Activated CD4-positive, alpha-beta T cell treated with anti-CD3 and anti-CD28 coated beads, Interleukin-2, Interleukin-6, amounts not matched to agents 100 ng/mL and 50 ng/mL, durations not matched to agents 16 hours and 8 hours (primary cell): ENCODE measurements at regions not wholly inside any gene's neighbourhood (a gene's known extent, or its start where the extent isn't known, plus 50 kb on each side); places are given as distances from the start of the nearest gene placed in this dataset.

ENCODE experiments used
- DNase-seq: peaks from one replicate; pipeline ENCODE4 v3.0.0-alpha.2; 2020

- no peak for DNase-seq
These were observed 78.0 kb downstream of the RGS13 start for GRCh38 chr1:192713921-192714320.

GRCh38 chr1:192724670-192725069 lies 84.2 kb upstream of the RGS2 start:
- no peak for DNase-seq

DNA sequence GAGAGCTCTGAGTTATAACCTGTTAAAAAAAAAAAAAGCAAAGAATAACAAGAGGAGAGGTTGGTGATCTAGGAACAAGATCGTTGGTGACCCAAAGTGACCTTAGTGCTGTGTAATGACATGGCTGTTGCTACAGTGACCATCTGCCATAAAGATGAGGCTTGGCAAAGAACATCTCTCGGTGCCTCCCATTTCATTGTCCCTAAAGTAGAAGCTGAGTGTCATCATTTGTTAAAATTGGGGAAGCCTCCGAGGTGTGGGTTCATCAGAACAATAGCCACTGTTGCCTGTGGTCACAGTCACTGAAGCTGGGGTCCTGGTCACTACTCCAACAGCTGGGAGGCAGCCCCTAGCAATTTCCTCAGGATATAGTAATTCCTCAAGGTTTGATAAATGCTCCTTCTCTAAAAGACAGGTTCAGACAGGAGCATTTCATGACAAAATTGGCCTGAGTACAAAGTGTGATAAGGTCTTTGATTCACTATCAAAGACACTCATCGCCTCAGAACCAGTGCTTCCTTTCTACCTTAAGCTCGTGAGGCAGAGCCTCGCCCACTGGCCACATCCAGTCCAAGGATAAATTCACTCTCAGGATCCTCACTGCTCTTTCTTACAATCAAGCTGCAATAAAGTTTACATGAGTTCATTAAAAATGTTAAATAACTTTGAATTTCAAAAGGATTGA lies 81.9 kb upstream of the RGS2 start:
- no peak for DNase-seq

DNA sequence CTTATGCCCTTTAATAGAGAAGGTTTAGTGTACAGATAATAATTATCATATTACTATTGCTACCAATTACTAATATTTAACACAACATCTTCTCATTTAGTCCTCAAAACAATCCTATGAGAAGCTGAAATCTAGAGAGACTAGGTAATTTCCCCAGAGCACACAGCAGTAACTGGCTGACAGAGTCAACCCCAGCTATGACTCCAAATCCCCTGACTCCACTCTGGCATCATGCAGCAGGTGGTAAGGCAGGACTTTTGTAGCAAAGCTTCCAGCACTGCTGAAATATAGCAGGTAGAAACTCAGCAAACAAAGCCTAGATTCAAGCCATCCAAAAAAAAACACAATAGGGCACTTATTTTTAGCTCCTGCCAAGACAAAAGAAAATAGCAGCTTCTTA lies 79.3 kb upstream of the RGS2 start:
- no peak for DNase-seq

DNA sequence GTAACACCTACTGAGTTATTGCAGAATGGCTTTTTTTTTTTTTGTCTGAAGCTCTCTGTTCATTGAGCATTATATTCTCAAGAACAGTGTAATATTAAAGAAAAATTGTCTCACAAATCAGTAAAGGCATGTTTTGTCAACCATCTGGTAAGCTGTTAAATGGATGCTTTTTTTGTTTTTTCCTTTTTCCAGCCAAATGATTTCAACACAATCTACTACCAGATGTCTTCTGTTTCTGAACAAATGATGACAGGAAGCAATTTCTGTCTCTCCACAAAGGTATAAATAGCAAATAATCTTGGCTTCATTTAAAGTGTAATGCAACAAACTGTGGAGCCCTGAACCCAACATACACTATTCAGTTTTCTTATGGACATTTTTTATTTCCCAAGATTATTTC lies 78.6 kb upstream of the RGS2 start:
- no peak for DNase-seq

GRCh38 chr1:192732787-192733186 lies 76.1 kb upstream of the RGS2 start:
- DNase-seq = peak; percentile 12

DNA sequence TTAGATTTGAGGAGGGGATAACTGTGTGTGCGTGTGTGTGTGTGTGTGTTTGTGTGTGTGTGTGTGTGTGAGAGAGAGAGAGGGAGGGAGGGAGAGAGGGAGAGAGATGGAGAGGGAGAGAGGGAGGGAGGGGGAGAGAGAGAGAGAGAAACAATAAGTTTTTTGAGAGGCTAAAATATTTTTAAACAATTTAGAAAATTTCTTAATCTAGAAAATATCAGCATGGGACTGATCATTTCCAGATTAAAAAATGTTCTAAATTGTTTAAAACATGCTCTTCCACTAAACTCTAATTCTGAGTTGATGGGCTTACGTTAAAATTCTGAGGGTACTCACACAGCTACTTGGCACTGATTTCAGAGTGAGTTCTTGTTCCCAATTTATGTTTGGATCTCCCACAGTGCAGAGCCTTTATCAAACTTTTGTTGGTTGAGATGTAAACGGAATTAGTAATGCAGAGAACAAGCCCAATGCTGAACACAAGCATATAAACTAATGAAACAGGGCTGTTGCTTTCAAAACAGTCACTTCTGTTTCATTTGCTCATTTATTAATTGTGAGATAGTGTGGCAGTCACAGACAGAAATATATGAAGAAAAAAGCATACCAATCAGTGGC lies 73.4 kb upstream of the RGS2 start:
- no peak for DNase-seq

DNA sequence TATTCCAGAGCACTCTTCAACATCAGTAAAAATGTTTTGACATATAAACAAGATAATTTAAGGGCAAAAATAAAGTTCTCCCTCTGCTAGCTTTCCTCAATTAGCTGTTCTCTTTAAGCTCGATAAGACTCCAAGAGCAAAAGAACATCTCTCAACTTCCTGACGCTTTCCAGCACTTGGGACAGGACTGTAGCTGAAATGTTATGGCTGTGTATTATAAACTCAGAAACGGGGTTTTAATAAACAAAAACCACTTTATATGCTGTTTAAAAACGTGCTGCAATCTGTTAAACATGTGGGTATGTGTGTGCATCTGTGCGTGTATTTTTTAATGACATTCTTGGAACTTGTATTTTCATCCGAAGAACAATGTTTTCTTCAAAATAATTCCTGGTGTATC lies 71.5 kb upstream of the RGS2 start:
- no peak for DNase-seq

GRCh38 chr1:192739476-192740184 lies 69.2 kb upstream of the RGS2 start:
- DNase-seq = no peak

- no peak for DNase-seq
These were observed 68.6 kb upstream of the RGS2 start for GRCh38 chr1:192740214-192740613.

GRCh38 chr1:192741095-192741494 lies 67.7 kb upstream of the RGS2 start:
- DNase-seq = no peak

- DNase-seq = no peak
These were observed 61.5 kb upstream of the RGS2 start for GRCh38 chr1:192747301-192747700.

DNA sequence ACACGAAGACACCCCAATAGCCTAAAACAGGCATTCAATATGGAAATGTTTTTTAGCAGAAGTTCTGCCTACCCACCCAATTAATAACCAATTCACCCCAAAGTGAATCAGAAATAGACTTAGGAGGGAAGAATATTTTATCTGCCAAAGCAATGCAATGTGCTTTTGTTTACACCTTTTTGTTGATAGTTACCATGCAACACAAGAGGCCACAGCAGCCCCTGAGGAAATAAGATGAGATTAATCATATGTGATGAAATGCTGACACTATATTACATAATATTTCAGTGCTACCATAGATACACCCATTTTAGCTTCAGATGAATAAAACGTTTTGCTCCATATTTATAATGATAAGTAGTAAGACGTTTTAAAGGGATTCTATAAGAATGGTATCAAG lies 60.9 kb upstream of the RGS2 start:
- no peak for DNase-seq

DNA sequence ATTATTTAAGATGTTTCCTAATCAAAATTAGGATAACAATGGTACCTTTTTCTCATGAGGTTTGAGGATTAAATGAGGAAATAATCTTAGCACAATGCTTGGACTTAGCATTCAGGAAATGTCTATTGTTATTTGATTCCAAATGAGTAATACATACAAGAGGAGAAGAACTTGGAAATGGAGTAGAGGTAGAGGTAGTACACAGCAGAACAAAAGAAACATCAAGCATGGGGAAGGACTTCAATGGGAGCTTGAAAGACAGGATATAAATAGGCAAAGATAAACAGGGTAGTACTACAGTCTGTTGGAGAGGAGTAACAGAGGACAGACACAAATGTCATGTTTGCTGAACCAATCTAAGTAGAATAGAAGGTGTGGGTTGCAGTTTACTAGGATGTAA lies 59.5 kb upstream of the RGS2 start:
- DNase-seq = no peak

DNA sequence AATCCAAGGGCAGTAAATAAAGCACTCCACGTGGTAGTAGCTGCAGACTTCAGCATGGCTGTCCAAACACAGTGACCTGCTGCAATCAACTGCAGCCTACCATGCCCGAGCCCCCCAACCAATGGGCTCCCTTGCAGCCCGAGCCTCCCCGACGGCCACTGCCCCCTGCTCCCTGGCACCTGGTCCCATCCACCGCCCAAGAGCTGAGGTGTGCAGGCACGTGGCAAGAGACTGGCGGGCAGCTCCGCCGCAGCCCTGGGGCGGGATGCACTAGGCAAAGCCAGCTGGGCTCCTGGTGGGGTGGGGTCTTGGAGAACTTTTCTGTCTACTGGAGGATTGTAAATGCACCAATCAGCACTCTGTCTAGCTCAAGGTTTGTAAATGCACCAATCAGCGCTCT lies 57.6 kb upstream of the RGS2 start:
- DNase-seq = no peak

DNA sequence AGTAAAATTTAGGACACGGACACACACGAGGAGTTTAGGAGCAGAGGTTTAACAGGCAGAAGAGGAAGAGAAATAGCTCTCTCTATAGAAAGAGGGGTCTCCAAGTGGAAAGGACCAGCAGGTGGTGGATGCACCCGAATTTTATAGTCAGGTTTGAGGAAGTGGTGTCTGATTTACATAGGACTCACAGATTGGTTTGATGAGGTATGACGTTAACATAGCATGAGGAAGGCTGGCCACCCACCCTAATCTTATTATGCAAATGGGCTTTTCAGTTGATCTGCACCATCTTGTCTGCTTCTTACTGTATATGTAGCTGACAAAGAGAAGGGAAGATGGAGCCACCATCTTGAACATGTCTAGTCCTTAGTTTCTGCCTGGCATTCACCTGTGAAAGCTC lies 52.5 kb upstream of the RGS2 start:
- no peak for DNase-seq

- DNase-seq = no peak
These were observed 52.0 kb upstream of the RGS2 start for GRCh38 chr1:192756847-192757246.

GRCh38 chr1:192758492-192758891 lies 50.3 kb upstream of the RGS2 start:
- DNase-seq = no peak
